CD4-positive, alpha-beta T cell treated with Interferon gamma for 1 hour (primary cell): ENCODE measurements at regions not wholly inside any gene's neighbourhood (a gene's known extent, or its start where the extent isn't known, plus 50 kb on each side); places are given as distances from the start of the nearest gene placed in this dataset.

ENCODE experiments used
- DNase-seq: peaks from one replicate; pipeline ENCODE4 v3.0.0-alpha.2; 2020

DNA sequence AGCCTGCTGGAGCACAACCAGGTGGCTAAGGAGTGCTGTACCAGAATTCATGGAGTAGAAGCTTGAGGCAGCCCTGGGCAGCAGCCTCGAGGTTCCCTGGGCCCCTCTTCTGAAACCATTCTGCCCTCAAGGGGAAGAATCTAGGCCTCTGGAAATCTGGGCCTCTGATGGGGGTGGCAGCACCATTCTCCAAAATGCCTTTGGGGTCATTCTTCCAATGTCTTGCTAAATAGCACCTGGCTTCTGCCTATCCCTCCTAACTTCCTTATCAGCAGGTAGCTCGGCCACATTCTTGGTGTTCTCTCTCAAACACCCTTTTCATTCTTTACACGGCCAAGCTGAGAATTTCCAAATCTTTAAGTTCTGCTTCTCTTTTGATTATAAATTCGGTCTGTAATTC, 473.6 kb downstream of the BCOR start:
- DNase-seq: no peak

DNA sequence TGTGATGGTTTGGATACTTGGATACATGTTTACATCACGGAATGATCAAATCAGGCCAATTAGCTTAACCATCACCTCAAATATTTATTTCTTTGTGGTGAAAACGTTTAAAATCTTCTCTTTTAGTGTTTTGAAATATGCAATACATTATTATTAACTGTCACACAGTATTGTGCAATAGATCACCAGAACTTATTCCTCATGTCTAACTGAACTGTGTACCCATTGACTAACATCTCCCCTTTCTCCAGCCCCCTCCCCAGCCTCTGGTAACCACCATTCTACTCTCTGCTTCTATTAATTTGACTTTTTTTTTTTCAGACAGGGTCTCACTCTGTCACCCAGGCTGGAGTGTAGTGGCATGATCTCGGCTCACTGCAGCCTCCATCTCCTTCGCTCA, 471.9 kb downstream of the BCOR start:
- DNase-seq: no peak

DNA sequence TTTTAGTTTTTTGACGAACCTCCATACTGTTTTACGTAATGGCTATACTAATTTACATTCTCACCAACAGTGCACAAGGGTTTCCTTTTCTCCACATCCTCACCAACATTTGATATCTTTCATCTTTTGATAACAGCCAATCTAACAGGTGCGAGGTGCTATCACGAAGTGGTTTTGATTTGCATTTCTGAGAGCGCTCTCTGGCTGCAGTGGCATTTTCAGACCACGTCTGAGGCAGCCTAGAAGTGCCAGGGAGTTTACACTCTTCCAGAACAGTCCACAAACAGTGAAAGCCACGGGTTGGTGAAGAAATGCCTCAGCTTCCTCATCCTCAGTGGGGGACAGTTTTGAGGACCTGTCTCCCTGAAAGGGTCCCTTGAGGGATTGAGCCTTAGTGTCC, 471.0 kb downstream of the BCOR start:
- no peak for DNase-seq

DNA sequence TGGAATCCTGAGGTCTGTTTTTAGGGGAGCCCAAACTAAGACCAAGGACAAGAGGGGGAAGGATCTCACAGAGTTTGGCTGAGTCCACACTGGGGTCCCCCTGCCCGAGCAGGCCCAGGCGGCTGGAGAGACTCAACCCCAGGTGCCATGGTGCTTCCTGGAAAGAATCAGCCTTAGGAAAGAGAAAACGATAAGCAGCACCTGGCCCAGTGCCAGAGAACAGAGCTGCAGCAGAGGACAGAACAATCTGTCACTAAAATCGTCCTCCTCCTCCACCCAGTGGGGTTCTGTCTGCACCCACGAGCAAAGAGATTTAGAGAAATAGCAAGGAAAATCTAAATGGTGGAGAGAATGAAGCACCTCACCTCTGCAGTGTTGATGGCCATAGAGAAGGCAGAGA, 470.5 kb downstream of the BCOR start:
- DNase-seq: no peak

GRCh38 chrX:39629001-39629400, 468.8 kb downstream of the BCOR start:
- DNase-seq: no peak

- no peak for DNase-seq
Observed at GRCh38 chrX:39630344-39630743, 467.4 kb downstream of the BCOR start.

DNA sequence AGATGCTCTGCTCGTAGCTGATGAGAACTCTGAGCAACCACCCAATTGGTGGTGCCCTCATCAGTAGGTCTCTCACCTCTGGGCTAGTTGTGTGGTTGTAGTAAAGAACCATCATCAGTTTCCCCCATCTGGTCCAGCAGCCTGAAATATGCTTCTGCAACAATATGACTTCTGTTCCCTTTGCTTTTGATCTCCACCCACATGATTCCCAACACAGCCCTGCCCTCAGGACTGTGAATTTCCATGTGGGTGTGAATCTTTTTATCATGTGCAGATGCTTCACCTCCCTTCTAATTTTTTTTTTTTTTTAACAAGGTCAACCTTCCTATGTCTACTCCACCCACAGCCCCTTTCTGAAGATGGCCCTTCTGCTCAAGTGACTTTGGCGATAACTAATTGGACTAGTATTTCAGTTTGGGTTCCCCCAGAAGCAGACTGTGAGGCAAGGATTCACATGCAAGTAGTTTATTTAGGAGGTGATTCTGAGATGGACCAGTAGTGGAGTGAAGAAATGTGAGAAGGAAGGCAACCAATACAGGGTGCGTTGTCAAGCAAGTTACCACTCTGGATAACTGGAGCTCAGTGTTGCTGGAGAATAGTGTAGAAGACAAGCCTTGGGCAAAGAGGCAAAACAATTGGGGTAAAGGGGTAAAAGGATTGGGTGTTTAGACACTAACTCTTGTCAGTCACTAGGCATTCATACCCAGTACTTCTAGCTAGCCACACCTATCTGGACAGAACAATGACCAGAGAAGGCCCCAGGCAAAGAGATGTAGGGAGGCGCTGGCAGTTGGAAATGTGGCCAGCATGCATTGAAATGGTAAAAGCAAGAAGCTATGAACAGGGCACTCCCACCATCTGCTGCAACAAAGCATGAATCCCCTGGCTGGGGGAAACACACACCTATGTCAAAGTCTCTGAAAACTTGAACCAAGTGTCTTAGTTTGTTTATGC, 466.2 kb downstream of the BCOR start:
- DNase-seq: no peak

DNA sequence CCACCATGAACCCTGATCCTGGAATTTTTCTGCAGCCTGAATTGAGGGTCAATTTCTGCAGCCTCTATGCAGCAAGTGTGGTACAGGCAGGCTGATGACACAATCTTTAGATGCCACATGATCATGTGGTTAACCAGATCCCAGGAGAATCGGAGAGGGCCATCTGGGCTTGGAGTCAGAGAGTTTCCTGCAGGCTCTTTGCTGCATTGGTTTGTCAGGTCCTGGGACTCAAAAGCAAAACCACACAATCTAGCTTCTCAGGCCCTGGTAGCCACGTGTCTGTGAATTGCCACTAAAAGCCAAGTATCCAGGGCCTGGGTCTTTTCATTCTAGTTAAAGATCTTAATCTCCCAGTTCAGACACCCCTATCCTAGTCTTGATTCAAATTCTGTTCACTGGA, 464.5 kb downstream of the BCOR start:
- no peak for DNase-seq

GRCh38 chrX:39636481-39636880, 461.3 kb downstream of the BCOR start:
- no peak for DNase-seq

- no peak for DNase-seq
Observed at GRCh38 chrX:39638526-39638925, 459.2 kb downstream of the BCOR start.

- DNase-seq: no peak
Observed at GRCh38 chrX:39639871-39640270, 457.9 kb downstream of the BCOR start.

GRCh38 chrX:39640866-39641265, 456.9 kb downstream of the BCOR start:
- DNase-seq: no peak

- DNase-seq: no peak
Observed at GRCh38 chrX:39642071-39642470, 455.7 kb downstream of the BCOR start.

GRCh38 chrX:39643550-39643949, 454.2 kb downstream of the BCOR start:
- DNase-seq: no peak

- DNase-seq: no peak
Observed at GRCh38 chrX:39645178-39645895, 452.4 kb downstream of the BCOR start.

DNA sequence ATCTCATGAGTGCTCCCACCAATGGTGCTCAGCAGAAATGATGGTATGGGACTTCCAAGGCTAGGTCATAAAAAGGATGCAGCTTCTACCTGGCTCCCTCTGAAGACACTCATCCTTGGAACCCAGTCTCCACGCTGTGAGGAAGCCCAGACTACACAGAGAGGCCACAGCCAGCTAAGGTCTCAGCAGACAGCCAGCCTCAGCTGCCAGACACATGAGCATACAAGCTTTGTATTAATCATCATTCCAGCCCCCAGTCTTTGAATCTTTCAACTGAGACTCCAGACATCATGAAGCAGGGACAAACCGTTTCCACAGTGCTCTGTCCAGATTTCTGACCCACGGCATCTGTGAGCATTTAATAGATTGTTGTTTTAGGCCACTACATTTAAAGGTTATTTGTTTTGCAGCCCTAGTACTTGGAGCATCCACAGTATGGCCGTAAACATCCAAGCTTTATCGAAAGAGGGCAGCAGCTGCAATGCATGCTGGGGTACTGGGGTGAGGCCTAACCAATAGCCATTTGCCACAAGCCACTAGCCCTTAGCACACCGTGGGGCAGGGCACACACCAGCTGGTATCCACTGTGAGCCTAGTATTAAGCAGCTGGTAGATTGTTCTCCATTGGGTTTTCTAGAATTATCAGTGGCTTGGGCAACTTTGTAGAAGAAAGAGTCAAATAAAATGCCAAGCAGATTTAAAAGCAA, 449.1 kb downstream of the BCOR start:
- no peak for DNase-seq

DNA sequence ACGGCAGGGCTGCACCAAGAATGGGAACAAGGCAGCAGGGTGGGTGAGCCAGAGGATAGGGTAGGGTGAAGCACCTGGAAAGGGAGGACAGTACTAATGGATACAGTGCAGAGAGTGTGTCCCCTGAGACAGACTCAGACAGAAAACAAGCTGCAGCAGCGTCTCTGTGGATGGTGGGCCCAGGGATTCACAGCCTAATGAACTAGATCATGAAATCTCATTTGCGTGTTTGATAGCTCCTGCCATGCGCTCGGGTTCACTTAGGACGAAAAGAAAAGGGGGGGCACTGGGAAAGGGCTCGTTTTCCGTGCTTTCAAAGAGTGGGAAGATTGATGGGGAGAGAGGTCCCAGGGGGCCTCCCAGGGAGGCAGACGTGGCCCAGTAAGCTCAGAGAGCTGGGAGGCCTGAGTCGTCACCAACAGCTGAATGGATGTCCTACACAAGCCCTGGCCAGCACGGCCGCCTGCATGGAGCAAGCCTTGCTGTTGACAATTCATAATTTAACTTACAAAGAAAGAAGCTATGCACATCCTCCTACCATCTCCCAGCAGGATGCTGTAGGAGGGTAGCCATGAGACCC, 446.9 kb downstream of the BCOR start:
- DNase-seq: no peak

DNA sequence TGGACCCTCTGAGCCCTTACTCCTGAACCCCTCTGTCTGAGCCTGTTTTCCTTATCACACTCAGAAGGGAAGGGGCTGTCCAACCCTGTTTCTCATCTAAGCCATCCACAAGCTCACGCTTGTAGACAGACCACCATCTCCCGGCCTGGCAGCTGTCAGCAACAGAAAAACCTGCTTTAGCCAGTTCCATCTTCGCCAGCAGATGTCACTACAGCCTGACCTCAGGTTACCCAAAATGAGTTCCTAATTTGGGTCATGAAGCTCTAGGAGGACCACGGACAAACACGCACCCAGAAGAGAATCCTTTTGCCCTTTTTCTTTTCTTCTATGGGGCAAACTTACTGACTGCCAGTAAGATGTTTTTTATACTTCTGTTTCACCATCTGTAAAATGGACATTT, 445.4 kb downstream of the BCOR start:
- DNase-seq: no peak

DNA sequence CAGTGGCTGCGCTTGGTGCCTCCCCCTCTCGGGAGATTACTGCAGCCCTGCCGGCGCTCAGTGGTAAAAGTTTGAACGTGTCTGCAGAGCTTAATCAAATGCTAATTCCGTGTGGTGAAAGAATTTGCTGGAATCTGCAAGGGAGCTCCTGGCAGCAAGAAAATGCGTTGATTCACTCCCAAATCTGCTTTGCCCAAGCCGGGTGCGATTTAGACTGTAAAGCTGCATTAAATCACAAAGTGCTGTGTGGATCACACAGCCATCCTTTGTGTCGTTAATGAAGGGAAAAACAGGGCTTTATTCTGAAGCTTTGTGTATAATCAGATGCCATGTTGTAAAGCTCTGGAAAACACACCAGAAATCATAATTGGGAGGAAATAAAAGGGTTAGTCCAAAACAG, 444.1 kb downstream of the BCOR start:
- DNase-seq: no peak

DNA sequence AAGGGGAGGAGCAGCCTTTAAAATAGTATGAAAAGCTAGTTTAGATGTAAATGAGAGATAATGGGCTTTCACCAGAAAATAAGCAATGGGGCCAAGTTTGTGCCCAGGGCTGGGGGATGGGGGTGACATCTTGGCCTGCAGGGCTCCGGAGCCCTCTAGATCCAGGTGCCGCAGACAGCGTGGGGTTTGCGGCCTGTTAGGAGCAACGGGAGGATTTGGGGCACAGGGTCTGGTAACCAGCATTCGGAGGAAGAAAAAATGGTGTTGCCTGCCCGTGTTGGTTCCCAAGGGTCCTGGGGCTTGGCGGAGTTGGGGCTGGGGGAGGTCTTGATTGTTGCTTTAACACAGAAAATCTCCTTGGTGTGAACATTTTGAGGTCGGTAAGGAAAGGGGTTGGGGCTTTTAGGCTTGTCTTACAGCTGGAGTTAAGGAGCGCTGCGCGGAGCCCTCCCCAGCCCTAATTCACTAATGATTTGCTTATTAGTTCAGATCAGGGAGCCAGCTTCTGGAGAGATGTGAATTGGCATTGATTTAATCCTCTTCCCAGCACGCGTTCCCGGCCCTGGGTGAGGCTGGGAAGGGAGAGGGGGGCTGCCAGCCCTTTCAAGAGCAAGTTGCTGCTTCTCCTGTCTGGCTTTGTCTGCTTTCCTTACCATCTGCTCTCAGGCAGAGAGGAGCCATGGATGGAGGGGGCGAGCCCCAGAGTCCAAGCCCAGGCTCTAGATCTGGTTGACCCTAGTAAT, 443.4 kb downstream of the BCOR start:
- DNase-seq: no peak

DNA sequence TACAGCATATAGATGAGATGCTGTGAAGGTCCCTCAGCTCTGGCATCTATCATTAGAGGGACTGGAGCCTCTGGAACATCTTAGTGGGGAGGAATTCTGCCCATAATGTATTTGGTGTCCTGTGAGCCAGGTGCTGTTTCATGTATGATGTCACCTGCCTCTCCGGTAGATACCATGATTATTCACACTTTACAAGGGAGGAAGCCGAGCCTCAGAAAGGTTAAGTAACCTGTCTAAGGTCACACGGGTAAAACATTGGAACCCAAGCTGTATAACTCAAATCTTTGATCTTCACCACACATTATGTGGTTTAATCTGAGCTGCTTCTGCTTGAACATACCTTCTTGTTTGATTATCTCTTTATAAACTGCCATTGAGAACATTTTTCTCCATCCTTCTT, 442.8 kb downstream of the BCOR start:
- DNase-seq: no peak

- DNase-seq: no peak
Observed at GRCh38 chrX:39661116-39661907, 436.4 kb downstream of the BCOR start.
